Nephron (organoid): ENCODE measurements at regions not wholly inside any gene's neighbourhood (a gene's known extent, or its start where the extent isn't known, plus 50 kb on each side); places are given as distances from the start of the nearest gene placed in this dataset.

ENCODE experiments used
- H3K27ac Mint-ChIP-seq, 3 experiments: 2 replicates each; pipeline ENCODE4 v1.8.0; 2020; ENCODE audit warnings: mixed read lengths in 3 of 3, mild to moderate bottlenecking in 2 of 3, moderate library complexity in 1 of 3
- H3K27me3 Mint-ChIP-seq: 2 replicates; pipeline ENCODE4 v1.8.0; 2021; ENCODE audit warnings: low read depth, mild to moderate bottlenecking, moderate library complexity, mixed read lengths
- H3K36me3 Mint-ChIP-seq: 2 replicates; pipeline ENCODE4 v1.8.0; 2020; ENCODE audit warnings: low read depth, mixed read lengths
- H3K4me1 Mint-ChIP-seq: 2 replicates; pipeline ENCODE4 v1.8.0; 2020; ENCODE audit warnings: mixed read lengths
- H3K4me3 Mint-ChIP-seq, 3 experiments: 2 replicates each; pipeline ENCODE4 v1.8.0; 2020; ENCODE audit warnings: mild to moderate bottlenecking in 3 of 3, mixed read lengths in 3 of 3, moderate library complexity in 2 of 3
- H3K9me3 Mint-ChIP-seq: 2 replicates; pipeline ENCODE4 v1.8.0; 2020; ENCODE audit warnings: mixed read lengths
- CTCF ChIP-seq, 3 experiments: fragments of 200-600 bp; sonication (generic); IDR thresholded peaks; one replicate each; pipeline ENCODE4 v1.5.0; 2021; ENCODE audit warnings: antibody characterized with exemption in 3 of 3; ENCODE audit not compliant: unreplicated experiment in 3 of 3

GRCh38 chr10:131795761-131796160, 105.0 kb upstream of the PPP2R2D start:
- no peak overlapping the region for H3K27ac Mint-ChIP-seq
- peaks cover 4% of the 10 kb centered on the region for H3K36me3 Mint-ChIP-seq
- no peak overlapping the region for H3K4me3 Mint-ChIP-seq

DNA sequence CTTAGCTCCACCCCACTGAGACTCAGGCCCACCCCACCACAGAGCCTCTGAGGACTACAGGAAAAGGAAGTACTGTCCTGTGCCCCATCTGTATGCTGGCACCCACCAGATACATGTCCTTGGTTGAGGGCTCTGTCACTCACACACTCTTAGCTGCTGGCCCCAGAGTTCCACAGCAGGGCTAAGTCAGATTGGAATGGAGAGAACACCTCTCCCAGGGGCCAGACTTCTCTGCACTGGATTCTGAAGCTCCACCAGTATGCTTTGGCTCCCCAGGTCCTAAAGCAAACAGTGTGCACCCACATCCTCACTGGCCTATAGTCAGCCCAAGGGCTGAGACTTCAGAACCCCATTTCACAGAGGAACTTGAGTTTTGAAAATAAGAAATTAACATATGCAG, 103.2 kb upstream of the PPP2R2D start:
- TF ChIP-seq CTCF (IDR thresholded peaks at IDR 0.05; ENCODE audit: unreplicated experiment in 3 of 3), result no peak
- Mint-ChIP-seq H3K4me3 (no peak overlapping the region), H3K9me3 (peaks cover 28% of the 10 kb centered on the region), H3K4me1 (no peaks in the 10 kb centered on the region), H3K27me3 (peaks cover 22% of the 10 kb centered on the region), H3K36me3 (peaks cover 4% of the 10 kb centered on the region), H3K27ac (no peak overlapping the region)

More at GRCh38 chr10:131795761-131796160, 105.0 kb upstream of the PPP2R2D start:
- TF ChIP-seq CTCF (IDR thresholded peaks at IDR 0.05; ENCODE audit: unreplicated experiment in 3 of 3), result no peak
- Mint-ChIP-seq H3K9me3 (peaks cover 28% of the 10 kb centered on the region), H3K27me3 (peaks cover 19% of the 10 kb centered on the region), H3K4me1 (no peaks in the 10 kb centered on the region)

DNA sequence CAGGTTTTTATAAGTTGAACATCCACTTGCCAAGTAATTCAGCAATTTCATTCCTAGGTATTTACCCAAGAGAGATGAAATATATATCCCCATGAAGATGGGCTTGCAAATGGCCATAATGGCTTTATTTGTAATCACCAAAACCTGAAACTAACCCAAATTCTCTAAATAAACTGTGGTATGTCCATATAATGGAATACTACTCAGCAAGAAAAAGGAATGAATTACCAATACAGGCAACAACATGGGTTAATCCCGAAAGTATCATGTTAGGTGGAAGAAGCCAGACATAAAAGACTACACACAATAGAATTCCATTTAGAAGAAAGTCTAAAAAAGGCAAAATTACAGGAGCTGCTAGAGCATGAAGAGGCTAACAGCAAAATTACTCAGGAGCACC, 101.4 kb upstream of the PPP2R2D start:
- TF ChIP-seq CTCF (IDR thresholded peaks at IDR 0.05; ENCODE audit: unreplicated experiment in 3 of 3), result no peak
- no peak overlapping the region for H3K27ac Mint-ChIP-seq
- H3K4me3 Mint-ChIP-seq, result no peak overlapping the region
- peaks cover 11% of the 10 kb centered on the region for H3K4me1 Mint-ChIP-seq
- H3K27me3 Mint-ChIP-seq, result peaks cover 11% of the 10 kb centered on the region
- H3K36me3 Mint-ChIP-seq, result peaks cover 4% of the 10 kb centered on the region
- peaks cover 28% of the 10 kb centered on the region for H3K9me3 Mint-ChIP-seq

DNA sequence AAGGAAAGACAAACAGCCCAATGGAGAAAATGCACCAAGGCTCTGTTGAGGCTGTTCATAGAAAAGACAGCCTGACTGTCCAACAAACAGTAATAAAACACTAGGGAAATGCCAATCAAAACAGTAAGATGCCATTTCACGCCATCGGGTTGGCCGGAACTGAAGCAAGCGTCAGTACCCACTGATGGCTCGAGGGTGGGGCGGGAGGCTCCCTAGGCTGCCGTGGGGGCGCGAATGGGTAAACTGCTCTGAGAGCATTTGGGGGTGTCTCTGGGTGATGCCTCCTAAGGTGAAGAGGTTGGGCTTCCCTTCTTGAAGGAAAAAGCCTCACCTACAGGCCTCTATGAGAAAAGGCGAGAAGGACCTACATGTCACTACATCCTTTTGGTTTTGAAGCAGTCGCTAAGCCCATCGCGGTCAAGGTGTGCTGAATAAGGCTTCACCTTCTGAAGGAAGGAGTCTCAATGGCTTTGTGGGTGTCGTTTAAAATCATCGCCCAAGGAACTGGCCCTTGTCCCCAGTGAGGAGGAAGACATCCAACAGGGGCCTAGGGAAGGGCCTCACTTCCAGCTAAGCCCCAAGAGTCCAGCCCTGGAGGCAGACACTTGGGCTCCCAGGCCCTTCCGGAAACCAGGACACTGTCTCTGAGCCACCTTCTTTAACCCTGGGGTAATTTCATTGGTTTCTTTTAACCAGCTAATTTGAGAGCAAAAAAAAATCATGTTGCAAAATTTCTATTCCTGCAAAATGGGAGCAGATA, 98.5 kb upstream of the PPP2R2D start:
- no peak for TF ChIP-seq CTCF (IDR thresholded peaks at IDR 0.05; ENCODE audit: unreplicated experiment in 3 of 3)
- peaks cover 24% of the 10 kb centered on the region for H3K27me3 Mint-ChIP-seq

GRCh38 chr10:131802996-131803395, 97.8 kb upstream of the PPP2R2D start:
- Mint-ChIP-seq H3K9me3 (peaks cover 15% of the 10 kb centered on the region), H3K4me1 (peaks cover 11% of the 10 kb centered on the region), H3K4me3 (no peak overlapping the region), H3K27ac (peak overlapping the region in 1 of 3 experiments; percentile 85), H3K36me3 (peaks cover 4% of the 10 kb centered on the region), H3K27me3 (peaks cover 24% of the 10 kb centered on the region)
- no peak for TF ChIP-seq CTCF (IDR thresholded peaks at IDR 0.05; ENCODE audit: unreplicated experiment in 3 of 3)

More for the DNA sequence above, 98.5 kb upstream of the PPP2R2D start:
- H3K4me3 Mint-ChIP-seq, result no peak overlapping the region
- peaks cover 11% of the 10 kb centered on the region for H3K4me1 Mint-ChIP-seq
- peak overlapping the region in 1 of 3 experiments; percentile 85 for H3K27ac Mint-ChIP-seq
- H3K9me3 Mint-ChIP-seq, result peaks cover 18% of the 10 kb centered on the region
- peaks cover 4% of the 10 kb centered on the region for H3K36me3 Mint-ChIP-seq
